ENCODE measurements at regions not wholly inside any gene's neighbourhood (a gene's known extent, or its start where the extent isn't known, plus 50 kb on each side); places are given as distances from the start of the nearest gene placed in this dataset.
"Not testable (repeated sequence)": the region's sequence is repeated elsewhere in the genome, so short reads cannot be mapped to it uniquely, and the experiment has no call there.

DNA sequence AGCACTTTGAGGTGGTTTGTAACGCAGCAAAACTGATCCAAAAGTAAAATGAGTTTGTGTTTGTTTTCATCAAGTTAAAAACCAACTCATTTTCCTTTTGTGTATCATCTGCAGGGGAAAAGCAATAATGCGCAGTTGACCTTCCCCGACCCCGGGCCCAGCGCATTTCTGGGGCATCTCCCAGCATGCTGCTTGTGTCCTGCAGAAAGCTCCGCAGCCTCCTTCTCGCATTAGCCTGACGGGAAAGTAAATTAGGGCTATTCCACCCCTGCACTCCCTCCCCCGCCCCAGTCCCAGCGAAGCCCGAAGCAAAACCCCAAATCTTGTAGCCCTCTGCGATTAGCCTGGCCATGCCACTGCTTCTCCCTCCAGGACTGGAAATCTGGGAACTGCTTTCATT lies 82.0 kb upstream of the PPM1B start:
- 65 to 66% methylated on average over 12 of the region's 12 CpGs for WGBS, 2 donors
- Histone ChIP-seq H3K4me1 (peaks cover 11% of the 10 kb centered on the region), H3K4me3 (peak overlapping the region; percentile 50 to 57), H3K9me3 (no peaks in the 10 kb centered on the region), H3K27ac (peak overlapping the region; percentile 71 to 75), H3K36me3 (ENCODE audit: low read depth, missing control alignments) (no peaks in the 10 kb centered on the region), H3K27me3 (no peaks in the 10 kb centered on the region)
- DNase-seq: no peak
- no peak for TF ChIP-seq POLR2A (IDR thresholded peaks at IDR 0.05)
- TF ChIP-seq, protein P1, sequence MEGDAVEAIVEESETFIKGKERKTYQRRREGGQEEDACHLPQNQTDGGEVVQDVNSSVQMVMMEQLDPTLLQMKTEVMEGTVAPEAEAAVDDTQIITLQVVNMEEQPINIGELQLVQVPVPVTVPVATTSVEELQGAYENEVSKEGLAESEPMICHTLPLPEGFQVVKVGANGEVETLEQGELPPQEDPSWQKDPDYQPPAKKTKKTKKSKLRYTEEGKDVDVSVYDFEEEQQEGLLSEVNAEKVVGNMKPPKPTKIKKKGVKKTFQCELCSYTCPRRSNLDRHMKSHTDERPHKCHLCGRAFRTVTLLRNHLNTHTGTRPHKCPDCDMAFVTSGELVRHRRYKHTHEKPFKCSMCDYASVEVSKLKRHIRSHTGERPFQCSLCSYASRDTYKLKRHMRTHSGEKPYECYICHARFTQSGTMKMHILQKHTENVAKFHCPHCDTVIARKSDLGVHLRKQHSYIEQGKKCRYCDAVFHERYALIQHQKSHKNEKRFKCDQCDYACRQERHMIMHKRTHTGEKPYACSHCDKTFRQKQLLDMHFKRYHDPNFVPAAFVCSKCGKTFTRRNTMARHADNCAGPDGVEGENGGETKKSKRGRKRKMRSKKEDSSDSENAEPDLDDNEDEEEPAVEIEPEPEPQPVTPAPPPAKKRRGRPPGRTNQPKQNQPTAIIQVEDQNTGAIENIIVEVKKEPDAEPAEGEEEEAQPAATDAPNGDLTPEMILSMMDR (IDR thresholded peaks at IDR 0.05): no peak
- intact Hi-C loops (cut with DNase I; ENCODE audit: low total_unique reads): no loop called here

DNA sequence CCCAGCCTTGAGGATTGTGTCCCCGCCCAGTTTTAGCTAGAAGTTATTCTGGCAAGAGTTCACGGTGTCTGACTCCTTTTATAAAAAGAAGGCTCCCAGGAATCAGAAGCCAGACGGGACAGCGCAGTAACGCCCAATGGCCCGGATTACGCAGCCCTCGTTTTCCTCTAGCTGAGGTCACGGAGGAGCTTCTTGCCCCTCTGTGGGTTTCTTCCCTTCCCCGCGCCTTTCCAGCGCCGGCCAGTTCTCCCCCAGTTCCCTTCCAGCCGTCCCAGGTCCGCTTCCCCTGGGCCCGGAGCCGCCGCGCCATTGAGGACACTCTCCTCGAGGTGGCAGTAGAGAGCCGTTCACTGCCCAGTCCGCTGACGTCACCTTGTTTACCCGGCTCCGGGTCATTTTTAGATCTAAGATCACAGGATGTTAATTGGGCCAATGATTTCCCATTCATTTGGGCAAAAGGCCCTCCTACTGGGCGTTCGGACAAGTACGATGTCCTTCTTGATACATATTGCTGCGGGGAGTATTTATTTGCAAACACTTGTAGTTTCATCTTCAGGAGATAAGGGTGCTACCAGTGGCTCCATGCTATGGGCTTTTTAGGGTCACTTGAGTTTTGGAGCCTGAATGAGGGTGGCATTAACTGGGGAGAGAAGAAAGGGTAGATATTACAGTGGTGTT lies 81.5 kb upstream of the PPM1B start:
- Histone ChIP-seq H3K36me3 (ENCODE audit: low read depth, missing control alignments) (no peaks in the 10 kb centered on the region), H3K4me3 (peak overlapping the region; percentile 50 to 57), H3K27ac (peak overlapping the region; percentile 71 to 75), H3K4me1 (peaks cover 11% of the 10 kb centered on the region), H3K9me3 (no peaks in the 10 kb centered on the region), H3K27me3 (no peaks in the 10 kb centered on the region)
- peak; percentile 93 for DNase-seq
- intact Hi-C loops (cut with DNase I; ENCODE audit: low total_unique reads): no loop called here
- TF ChIP-seq, protein P1 (IDR thresholded peaks at IDR 0.05): peak; percentile 86 to 94 (median 92)
- TF ChIP-seq POLR2A (IDR thresholded peaks at IDR 0.05): no peak
- 3 to 5% methylated on average over 29 of the region's 29 CpGs for WGBS, 2 donors

- 14 to 34% methylated on average over 4 of the region's 4 CpGs for WGBS, 2 donors
- H3K27me3 ChIP-seq: no peaks in the 10 kb centered on the region
- TF ChIP-seq, protein P1 (IDR thresholded peaks at IDR 0.05): no peak
- no peak for TF ChIP-seq POLR2A (IDR thresholded peaks at IDR 0.05)
Measured at GRCh38 chr2:44087714-44088092, 81.0 kb upstream of the PPM1B start.

DNA sequence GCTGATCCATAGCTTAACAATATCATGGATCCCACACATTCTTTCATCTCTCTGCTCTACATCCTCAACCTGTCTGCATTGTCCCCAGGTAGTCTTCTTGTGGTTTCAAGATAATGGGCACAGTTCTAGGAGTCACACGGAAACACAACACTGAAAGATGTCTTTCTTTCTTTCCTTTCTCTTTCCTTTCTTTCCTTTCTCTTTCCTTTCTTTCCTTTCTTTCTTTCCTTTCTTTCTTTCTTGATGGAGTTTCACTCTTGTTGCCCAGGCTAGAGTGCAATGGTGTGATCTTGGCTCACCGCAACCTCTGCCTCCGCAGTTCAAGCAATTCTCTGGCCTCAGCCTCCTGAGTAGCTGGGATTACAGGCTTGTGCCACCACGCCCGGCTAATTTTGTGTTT lies 76.2 kb upstream of the PPM1B start:
- intact Hi-C loops (cut with DNase I; ENCODE audit: low total_unique reads); DNase-seq; H3K27ac ChIP-seq; H3K27me3 ChIP-seq; H3K9me3 ChIP-seq; H3K36me3 ChIP-seq (ENCODE audit: low read depth, missing control alignments); H3K4me3 ChIP-seq; H3K4me1 ChIP-seq: not testable (repeated sequence)
- WGBS, 2 donors: 96 to 100% methylated on average over 4 to 5 of the region's 5 CpGs

More at GRCh38 chr2:44087714-44088092, 81.0 kb upstream of the PPM1B start:
- intact Hi-C loops (cut with DNase I; ENCODE audit: low total_unique reads): no loop called here
- Histone ChIP-seq H3K4me3 (peak overlapping the region; percentile 50 to 57), H3K9me3 (no peaks in the 10 kb centered on the region), H3K4me1 (peaks cover 11% of the 10 kb centered on the region), H3K36me3 (ENCODE audit: low read depth, missing control alignments) (no peaks in the 10 kb centered on the region), H3K27ac (peak overlapping the region; percentile 71 to 75)
- no peak for DNase-seq

- no peaks in the 10 kb centered on the region for H3K27me3 ChIP-seq
- no peak overlapping the region for H3K4me3 ChIP-seq
- no peak for DNase-seq
- H3K36me3 ChIP-seq (ENCODE audit: low read depth, missing control alignments): no peaks in the 10 kb centered on the region
- intact Hi-C loops (cut with DNase I; ENCODE audit: low total_unique reads): no loop called here
- no peak overlapping the region for H3K27ac ChIP-seq
- H3K9me3 ChIP-seq: no peaks in the 10 kb centered on the region
- no peaks in the 10 kb centered on the region for H3K4me1 ChIP-seq
- WGBS, 2 donors: 89 to 94% methylated on average over 3 of the region's 3 CpGs
- TF ChIP-seq, protein P1 (IDR thresholded peaks at IDR 0.05): no peak
Measured at GRCh38 chr2:44093970-44094369, 74.7 kb upstream of the PPM1B start.
